ENCODE measurements at regions not wholly inside any gene's neighbourhood (a gene's known extent, or its start where the extent isn't known, plus 50 kb on each side); places are given as distances from the start of the nearest gene placed in this dataset.

- H3K9me3 Mint-ChIP-seq = no peaks in the 10 kb centered on the region
- H3K27me3 ChIP-seq (ENCODE audit: control insufficient read depth in 1 of 2, insufficient read depth in 2 of 2, low read length in 2 of 2) = no peaks in the 10 kb centered on the region
- intact Hi-C loops (cut with DNase I, micrococcal nuclease) = no loop called here
- ChIA-PET POLR2A (interaction anchor here (0.9 to 5.7 kb wide), 3 partner anchors 16 to 61 kb away, joined by 3 to 66 read pairs (median 14); partner anchors contain the start of gene NFE2L2), CTCF (no interaction called here)
- no peak overlapping the region for H3K27ac ChIP-seq (ENCODE audit: low read depth in 1 of 2, low read length in 2 of 2)
- ATAC-seq (ENCODE audit: poor library complexity) (no peak), DNase-seq (no peak)
- no peaks in the 10 kb centered on the region for H3K36me3 ChIP-seq (ENCODE audit: insufficient read depth, low read length)
- no peaks in the 10 kb centered on the region for H3K4me1 Mint-ChIP-seq (ENCODE audit: low read depth)
- no peak overlapping the region for H3K27ac Mint-ChIP-seq
- H3K4me3 ChIP-seq (ENCODE audit: low read length) = no peak overlapping the region
- H3K4me3 Mint-ChIP-seq = no peak overlapping the region
- TF ChIP-seq CTCF (IDR thresholded peaks at IDR 0.05) = no peak
- H3K4me1 ChIP-seq (ENCODE audit: insufficient read depth, low read length) = peaks cover 14% of the 10 kb centered on the region
- H3K9me3 ChIP-seq (ENCODE audit: control insufficient read depth in 1 of 2, insufficient read depth in 1 of 2, low read length in 2 of 2) = no peaks in the 10 kb centered on the region
- H3K27me3 Mint-ChIP-seq = no peaks in the 10 kb centered on the region
- peaks cover 11% of the 10 kb centered on the region for H3K36me3 Mint-ChIP-seq (ENCODE audit: low read depth)
Measured at GRCh38 chr2:177325554-177325953, 61.0 kb upstream of the NFE2L2 start.

GRCh38 chr2:177326005-177326404, 61.5 kb upstream of the NFE2L2 start:
- Histone ChIP-seq H3K4me1 (ENCODE audit: insufficient read depth, low read length) (peaks cover 14% of the 10 kb centered on the region), H3K9me3 (ENCODE audit: control insufficient read depth in 1 of 2, insufficient read depth in 1 of 2, low read length in 2 of 2) (no peaks in the 10 kb centered on the region), H3K4me3 (ENCODE audit: low read length) (no peak overlapping the region), H3K36me3 (ENCODE audit: insufficient read depth, low read length) (no peaks in the 10 kb centered on the region), H3K27me3 (ENCODE audit: control insufficient read depth in 1 of 2, insufficient read depth in 2 of 2, low read length in 2 of 2) (no peaks in the 10 kb centered on the region), H3K27ac (ENCODE audit: low read depth in 1 of 2, low read length in 2 of 2) (no peak overlapping the region)
- ChIA-PET CTCF (interaction anchor here (1.4 kb wide), 1 partner anchor 161 kb away, joined by 4 read pairs; no protein-coding TSS in a partner anchor), POLR2A (interaction anchor here (0.9 to 5.7 kb wide), 3 partner anchors 16 to 62 kb away, joined by 3 to 66 read pairs (median 14); partner anchors contain the start of gene NFE2L2)
- no peak for TF ChIP-seq CTCF (IDR thresholded peaks at IDR 0.05)
- H3K27me3 Mint-ChIP-seq = no peaks in the 10 kb centered on the region
- H3K27ac Mint-ChIP-seq = no peak overlapping the region
- no peaks in the 10 kb centered on the region for H3K4me1 Mint-ChIP-seq (ENCODE audit: low read depth)
- H3K9me3 Mint-ChIP-seq = no peaks in the 10 kb centered on the region
- intact Hi-C loops (cut with DNase I, micrococcal nuclease) = no loop called here
- H3K4me3 Mint-ChIP-seq = no peak overlapping the region
- peaks cover 11% of the 10 kb centered on the region for H3K36me3 Mint-ChIP-seq (ENCODE audit: low read depth)
- ATAC-seq (ENCODE audit: poor library complexity) (no peak), DNase-seq (no peak)

DNA sequence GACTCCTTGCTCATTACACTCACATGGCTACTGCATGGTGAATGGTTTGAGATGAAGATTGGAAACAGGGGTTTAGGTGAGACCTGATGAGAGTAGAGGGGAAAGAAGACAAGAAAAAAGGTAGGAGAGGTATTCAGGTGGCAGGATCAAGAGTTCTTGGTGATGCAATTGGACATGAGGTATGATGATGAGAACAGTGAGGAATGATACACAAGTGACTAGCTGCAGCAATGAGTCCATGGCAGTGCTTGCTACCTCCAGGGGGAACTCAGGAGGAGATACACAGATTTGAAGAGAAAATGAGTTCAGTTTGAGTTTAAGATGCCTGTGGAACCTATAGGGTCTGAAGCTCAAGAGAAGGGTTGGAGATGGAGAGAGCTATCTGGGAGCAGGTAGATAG, 62.1 kb upstream of the NFE2L2 start:
- Mint-ChIP-seq H3K27ac (no peak overlapping the region), H3K27me3 (no peaks in the 10 kb centered on the region), H3K9me3 (no peaks in the 10 kb centered on the region), H3K36me3 (ENCODE audit: low read depth) (peaks cover 11% of the 10 kb centered on the region), H3K4me1 (ENCODE audit: low read depth) (peaks cover under 1% of the 10 kb centered on the region), H3K4me3 (no peak overlapping the region)
- intact Hi-C loops (cut with DNase I, micrococcal nuclease) = no loop called here
- POLR2A ChIA-PET = interaction anchor here (1.9 to 5.7 kb wide), 2 partner anchors 17 to 62 kb away, joined by 14 to 66 read pairs; partner anchors contain the start of gene NFE2L2
- Histone ChIP-seq H3K36me3 (ENCODE audit: insufficient read depth, low read length) (no peaks in the 10 kb centered on the region), H3K4me3 (ENCODE audit: low read length) (no peak overlapping the region), H3K4me1 (ENCODE audit: insufficient read depth, low read length) (peaks cover 14% of the 10 kb centered on the region), H3K27ac (ENCODE audit: low read depth in 1 of 2, low read length in 2 of 2) (no peak overlapping the region), H3K27me3 (ENCODE audit: control insufficient read depth in 1 of 2, insufficient read depth in 2 of 2, low read length in 2 of 2) (no peaks in the 10 kb centered on the region), H3K9me3 (ENCODE audit: control insufficient read depth in 1 of 2, insufficient read depth in 1 of 2, low read length in 2 of 2) (no peaks in the 10 kb centered on the region)
- CTCF ChIA-PET = interaction anchor here (0.7 to 1.4 kb wide), 2 partner anchors 9 to 162 kb away, joined by 3 to 4 read pairs; no protein-coding TSS in a partner anchor
- TF ChIP-seq CTCF (IDR thresholded peaks at IDR 0.05) = no peak
- ATAC-seq (ENCODE audit: poor library complexity) (no peak), DNase-seq (no peak)
